CD4-positive, alpha-beta T cell treated with Interleukin-1 beta for 1 hour (primary cell): ENCODE measurements at regions not wholly inside any gene's neighbourhood (a gene's known extent, or its start where the extent isn't known, plus 50 kb on each side); places are given as distances from the start of the nearest gene placed in this dataset.

ENCODE experiments used
- DNase-seq, 2 donors: peaks; one replicate each; pipeline ENCODE4 v3.0.0-alpha.2; 2020 to 2022

DNA sequence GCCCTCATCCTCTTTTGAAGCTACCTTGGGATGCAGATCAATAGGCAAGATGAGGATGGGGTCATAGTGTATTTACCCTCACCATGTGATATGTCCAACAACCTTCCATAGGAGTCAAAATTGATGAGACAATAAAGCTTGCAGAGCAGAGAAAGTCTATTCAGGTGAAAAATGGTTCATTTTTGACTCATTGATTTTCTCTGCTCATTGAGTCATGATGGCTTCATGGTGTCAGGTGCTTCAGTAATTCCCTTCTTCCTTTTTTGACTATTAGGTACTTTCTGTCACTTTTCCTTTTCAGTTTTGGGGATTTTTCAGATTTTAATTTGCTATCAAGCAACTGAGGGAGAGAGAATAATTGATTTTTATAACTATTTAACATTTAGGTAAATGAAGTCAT is 55.9 kb upstream of the IL2 start:
- no peak for DNase-seq

DNA sequence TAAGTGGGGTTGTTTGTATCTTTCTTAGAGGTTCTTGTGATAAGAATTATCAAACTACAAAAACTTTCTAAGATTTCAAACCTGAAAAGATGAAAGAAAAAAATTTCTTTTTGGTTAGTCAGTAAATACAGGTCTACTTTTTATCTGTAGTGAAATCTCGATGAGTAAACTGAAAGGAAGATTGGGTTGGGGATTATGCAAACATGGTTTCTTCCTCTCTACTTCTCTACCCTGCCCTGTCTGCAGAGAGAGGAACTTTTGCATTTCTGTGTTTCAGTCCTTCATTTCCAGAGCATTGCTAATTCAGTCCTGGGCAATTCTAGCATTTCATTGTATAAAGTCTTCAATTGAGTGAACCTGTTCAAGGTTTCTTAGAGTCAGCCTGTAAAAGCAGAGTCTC is 51.6 kb upstream of the IL2 start:
- DNase-seq: peak in 1 of 2 donors; percentile 8
